ENCODE measurements at regions not wholly inside any gene's neighbourhood (a gene's known extent, or its start where the extent isn't known, plus 50 kb on each side); places are given as distances from the start of the nearest gene placed in this dataset.

GRCh38 chr4:82057990-82058544 is 315.7 kb downstream of the HNRNPD start:
- TF ChIP-seq CTCF (IDR thresholded peaks at IDR 0.05) (no peak), POLR2A (IDR thresholded peaks at IDR 0.05) (no peak)
